ENCODE measurements at regions not wholly inside any gene's neighbourhood (a gene's known extent, or its start where the extent isn't known, plus 50 kb on each side); places are given as distances from the start of the nearest gene placed in this dataset.

DNA sequence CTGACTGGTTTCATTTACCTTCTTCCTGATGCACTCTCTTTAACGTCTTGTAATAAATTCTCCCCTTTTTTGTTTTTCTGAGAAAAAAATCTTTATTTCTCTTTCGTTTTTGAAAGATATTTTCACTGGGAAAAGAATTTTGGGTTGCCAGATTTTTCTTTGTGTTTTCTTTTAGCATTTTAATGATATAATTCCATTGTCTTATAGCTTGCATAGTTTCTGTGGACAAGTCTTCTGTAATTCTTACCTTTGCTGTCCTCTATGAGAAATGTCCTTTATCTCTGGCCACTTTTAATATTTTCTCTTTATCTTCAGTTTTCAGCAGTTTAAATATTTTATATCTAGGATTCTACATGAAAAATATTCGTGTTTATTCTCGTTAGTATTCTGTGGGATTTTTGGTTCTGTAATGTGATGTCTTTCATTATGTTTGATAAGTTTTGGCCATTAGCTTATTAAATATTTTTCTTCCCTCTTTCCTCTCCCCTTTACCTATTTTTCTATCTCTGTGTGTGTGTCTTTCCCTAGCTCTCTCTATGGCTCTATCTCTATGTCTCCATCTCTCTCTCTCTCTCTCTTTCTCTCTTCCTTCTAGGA is 236.5 kb downstream of the C16orf95 start:
- DNase-seq, result no peak

GRCh38 chr16:87085441-87085840 is 231.8 kb downstream of the C16orf95 start:
- DNase-seq, result no peak

GRCh38 chr16:87086156-87086555 is 231.0 kb downstream of the C16orf95 start:
- DNase-seq, result no peak

DNA sequence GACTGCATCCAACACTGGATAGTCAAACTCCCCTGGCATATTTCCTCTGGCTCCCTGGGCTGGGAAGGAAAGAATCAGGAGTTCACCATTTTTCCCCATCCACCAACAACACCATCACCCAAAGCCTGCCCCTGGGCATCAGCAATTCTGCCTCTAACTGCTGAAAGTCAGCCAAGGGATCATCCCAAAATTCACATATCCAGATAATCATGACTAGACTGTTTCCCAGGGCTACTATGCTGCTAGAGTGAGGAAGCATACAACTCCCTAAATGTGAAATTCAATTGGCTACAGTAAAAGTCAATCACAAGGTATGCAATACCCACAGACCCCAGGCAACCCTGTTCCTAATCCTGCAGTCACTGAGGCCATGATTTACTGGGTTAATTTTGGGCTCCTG is 230.6 kb downstream of the C16orf95 start:
- no peak for DNase-seq

- no peak for DNase-seq
These were observed 224.2 kb downstream of the C16orf95 start for GRCh38 chr16:87092958-87093357.

DNA sequence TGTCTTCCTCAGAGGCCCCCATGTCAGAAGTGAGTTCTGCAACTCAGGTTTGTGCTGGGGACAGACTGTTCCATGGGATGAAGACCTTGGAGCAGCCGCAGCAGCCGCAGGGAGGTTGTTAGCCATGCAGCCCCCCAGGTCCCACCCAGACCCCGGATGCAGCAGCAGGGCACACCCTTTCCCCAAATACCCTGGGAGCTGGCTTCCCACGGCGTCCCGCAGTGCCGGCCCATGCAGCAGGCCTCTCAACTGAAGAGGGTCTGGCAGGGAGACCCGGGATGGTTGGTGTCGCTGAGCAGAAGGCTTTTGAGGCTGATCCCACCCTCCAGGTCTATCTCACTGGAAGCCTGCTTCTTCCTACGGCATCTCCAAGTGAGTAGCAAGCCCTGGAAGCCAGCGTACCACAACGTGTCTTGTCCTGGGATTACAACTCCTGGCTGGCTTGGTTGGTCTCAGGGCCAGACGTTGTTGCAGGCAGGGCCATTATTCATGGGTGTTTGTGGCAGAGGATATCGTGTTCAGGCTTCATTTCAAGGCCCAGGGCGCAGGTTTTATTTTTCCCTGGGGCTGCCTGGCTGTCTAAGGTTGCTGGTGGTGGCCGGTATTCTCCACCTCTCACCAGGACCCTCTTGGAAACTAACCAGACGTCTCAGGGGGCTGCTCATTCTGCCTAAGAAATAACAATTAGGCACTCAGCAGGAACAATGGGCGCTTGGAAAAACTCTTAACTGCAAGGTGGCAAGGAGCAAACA is 223.2 kb downstream of the C16orf95 start:
- DNase-seq, result no peak

DNA sequence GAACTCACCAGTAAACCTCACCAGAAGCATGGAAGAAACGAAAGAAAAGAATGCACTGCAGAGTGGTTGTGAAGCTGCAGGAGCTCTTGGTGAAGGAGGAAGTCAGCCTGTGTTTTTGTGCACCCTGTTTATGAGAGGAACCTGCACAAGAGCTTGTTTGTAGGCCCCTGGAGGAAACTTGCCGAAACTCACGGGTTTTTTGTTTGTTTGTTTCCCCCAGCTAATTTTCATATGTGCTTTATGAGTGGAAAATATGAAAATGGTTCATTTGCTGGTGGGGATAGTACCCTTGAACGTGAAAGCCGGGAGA is 222.7 kb downstream of the C16orf95 start:
- no peak for DNase-seq

DNA sequence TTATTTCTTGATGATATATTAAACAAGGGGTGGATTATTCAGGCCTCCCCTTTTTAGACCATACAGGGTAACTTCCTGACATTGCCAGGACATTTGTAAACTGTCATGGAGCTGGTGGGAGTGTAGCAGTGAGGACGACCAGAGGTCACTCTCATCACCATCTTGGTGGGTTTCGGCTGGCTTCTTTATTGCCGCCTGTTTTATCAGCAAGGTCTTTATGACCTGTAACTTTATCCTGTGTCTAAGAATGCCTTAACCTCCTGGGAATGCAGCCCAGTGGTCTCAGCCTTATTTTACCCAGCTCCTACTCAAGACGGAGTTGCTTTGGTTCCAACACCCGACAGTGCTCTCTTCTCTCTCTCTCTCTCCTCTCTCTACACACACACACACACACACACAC is 221.9 kb downstream of the C16orf95 start:
- DNase-seq, result no peak

- DNase-seq, result no peak
These were observed 220.4 kb downstream of the C16orf95 start for GRCh38 chr16:87096746-87097333.

DNA sequence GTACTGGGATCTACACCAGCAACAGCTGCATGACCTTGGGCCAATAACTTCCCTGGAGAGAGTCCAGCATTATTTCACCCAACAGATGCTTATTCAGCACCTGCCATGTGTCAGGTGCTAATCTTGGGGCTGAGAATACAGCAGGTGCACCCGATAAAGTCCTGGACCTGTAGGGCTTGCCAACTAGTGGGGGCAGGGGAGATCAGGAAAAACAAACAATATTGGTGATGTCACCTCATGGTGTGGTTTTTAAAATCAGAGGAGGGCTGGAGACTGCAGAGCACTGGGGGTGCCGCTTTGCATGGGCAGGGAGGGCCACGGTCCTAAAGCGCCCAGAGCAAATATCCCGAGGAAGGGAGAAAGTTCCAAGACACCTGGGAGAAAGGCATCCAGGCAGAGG is 218.8 kb downstream of the C16orf95 start:
- DNase-seq, result no peak

GRCh38 chr16:87098976-87099720 is 218.0 kb downstream of the C16orf95 start:
- DNase-seq, result no peak

- no peak for DNase-seq
These were observed 216.7 kb downstream of the C16orf95 start for GRCh38 chr16:87100306-87101058.

DNA sequence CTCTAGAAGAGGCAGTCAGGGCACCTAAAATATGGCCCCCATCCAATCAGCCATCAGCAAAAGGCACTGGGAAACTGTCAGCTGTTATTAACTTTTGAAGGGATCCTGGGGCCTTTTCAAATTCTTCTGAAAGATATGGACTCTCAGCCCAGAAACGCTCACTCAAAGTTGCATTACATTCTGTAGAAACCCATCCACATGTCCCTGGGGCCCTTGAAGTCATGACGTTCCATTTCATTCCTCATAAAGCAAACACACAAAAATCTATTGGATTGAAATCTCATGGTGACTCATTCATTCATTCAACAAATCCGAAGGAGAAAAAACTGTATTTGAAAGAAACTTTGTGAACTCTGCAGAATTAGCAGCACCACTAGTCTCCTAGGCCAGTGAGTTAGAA is 215.3 kb downstream of the C16orf95 start:
- DNase-seq, result no peak

GRCh38 chr16:87107201-87107600 is 210.0 kb downstream of the C16orf95 start:
- no peak for DNase-seq

GRCh38 chr16:87108278-87108677 is 208.9 kb downstream of the C16orf95 start:
- no peak for DNase-seq

DNA sequence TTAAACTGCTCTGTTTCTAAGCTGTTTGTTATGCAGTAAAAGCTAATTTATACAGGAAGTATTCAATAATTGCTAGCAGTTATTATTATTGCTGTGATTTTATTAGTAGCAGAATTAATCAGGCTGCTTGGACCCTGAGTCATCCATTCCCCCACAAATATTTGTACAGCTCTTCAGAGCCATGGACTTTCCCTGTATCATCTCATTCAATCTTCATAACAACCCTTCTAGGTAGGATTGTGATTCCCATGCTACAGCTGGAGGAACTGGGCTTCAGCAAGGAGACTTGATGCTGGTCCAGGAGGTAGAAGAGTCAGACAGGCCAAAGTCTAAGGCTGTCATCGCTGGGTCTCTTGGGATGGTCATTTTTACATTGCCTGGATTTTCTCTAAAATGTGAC is 208.3 kb downstream of the C16orf95 start:
- no peak for DNase-seq

DNA sequence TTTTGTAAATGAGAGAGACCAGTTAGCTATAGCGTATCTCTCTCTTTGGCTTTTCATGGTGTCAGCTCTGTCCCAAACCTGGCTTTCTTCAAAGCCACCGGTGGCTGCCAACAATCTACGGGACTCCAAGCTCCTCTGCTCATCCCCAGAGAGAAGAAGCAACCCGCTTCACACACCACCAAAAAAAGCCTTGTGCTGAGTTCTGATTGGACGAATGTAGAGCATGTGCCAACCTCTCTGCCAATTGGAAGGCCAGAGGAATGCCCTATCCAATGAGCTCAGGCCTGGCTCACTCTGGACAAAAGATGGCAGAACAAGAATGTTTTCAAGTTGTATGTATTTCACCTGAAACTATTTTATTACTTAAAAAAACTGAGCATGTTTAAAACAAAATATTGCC is 202.4 kb downstream of the C16orf95 start:
- DNase-seq, result no peak

DNA sequence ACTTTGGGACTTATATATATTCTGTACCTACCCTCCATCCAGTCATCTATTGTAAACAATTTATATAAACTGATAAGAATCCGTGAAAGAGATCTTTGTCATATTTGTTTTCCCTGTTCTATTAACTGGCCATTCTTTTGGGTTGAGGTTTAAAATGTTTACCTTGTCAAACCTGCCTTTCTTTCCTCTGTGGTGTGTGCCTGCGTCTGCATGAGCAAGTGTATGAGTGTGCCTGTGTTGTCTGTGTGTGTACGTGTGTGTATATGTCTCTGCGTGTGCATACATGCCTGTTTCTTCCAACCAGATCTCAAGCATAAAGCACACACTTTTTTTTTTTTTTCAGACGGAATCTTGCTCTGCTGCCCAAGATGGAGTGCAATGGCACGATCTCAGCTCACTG is 201.5 kb downstream of the C16orf95 start:
- no peak for DNase-seq

GRCh38 chr16:87117936-87118335 is 199.3 kb downstream of the C16orf95 start:
- no peak for DNase-seq

- DNase-seq, result no peak
These were observed 198.0 kb downstream of the C16orf95 start for GRCh38 chr16:87119168-87119567.

GRCh38 chr16:87119748-87120147 is 197.4 kb downstream of the C16orf95 start:
- DNase-seq, result no peak

DNA sequence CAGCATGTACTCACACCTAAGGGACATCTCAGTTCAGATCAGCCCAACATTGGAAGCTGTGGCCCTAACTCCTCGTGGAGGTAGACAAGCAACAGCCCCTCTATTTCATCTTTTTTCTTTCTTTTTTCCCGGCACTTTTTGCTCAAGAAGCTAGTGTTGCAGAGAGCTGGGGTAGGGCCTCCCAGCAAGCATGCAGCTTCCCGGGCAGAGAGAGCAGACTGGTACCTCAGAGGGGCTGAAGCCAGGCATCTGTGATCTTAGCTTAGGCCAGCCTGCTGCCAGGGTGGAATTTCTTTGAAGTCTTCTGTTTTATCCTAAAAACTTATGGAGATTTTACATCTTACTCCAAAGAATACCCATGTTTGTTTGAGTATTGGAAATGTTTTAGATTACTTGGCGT is 195.4 kb downstream of the C16orf95 start:
- no peak for DNase-seq

DNA sequence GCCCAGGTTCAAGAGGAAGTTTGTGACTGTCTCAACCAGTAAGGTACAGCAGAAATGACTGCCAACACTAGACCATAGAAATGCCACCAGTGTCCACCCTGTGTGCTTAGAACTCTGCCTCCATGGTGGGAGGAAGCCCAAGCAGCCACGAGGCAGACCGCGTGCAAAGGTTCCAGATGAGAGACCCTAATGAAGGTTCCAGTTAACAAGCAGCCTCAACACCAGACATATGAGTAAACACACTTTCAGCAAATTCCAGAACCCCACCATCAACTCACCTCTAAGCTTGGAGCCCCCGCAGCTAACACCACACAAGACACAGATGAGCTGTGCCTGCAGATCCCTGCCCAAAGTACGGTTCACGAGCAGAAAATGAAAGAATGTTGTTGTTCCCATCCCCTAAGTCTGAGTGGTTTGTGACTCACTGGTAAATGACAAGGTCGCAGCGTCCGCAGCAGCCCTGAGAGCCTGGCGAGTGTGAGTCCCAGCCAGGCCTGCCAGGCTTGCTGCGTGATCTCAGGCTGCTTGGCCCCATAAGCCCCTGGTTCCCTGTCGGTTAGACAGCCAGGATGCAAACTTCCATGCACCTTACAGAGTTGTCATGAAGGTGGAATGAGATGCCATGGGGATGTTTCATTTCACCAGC is 193.7 kb downstream of the C16orf95 start:
- no peak for DNase-seq
